HepG2 (cell line): ENCODE measurements at regions not wholly inside any gene's neighbourhood (a gene's known extent, or its start where the extent isn't known, plus 50 kb on each side); places are given as distances from the start of the nearest gene placed in this dataset.

ENCODE experiments used
- ATAC-seq: fragments of 200-7000 bp; cut with Tn5 transposase; 3 replicates; pipeline ENCODE4 v1.9.1; 2020; ENCODE audit warnings: mild to moderate bottlenecking, moderate library complexity
- BruUV-seq: library from RNA; stranded (reverse); fragments of 400-500 nt; replicated peaks from 2 replicates; lab custom pipeline; 2021; lab: Mats Ljungman, UMichigan
- CTCF ChIA-PET: fragments of 300-600 bp; formaldehyde crosslinking; extraction: SDS; loops from one replicate; lab custom pipeline; 2021; ENCODE audit warnings: low total read pairs, inconsistent platforms, low intra/inter-chr PET ratio; lab: Yijun Ruan, JAX
- POLR2A ChIA-PET: fragments of 350-600 bp; sonication (Branson Sonifier 250); formaldehyde crosslinking; loops from one replicate; lab custom pipeline; 2020; ENCODE audit warnings: antibody characterized with exemption, inconsistent platforms; lab: Yijun Ruan, JAX
- DNase-seq: peaks from one replicate; pipeline ENCODE4 v3.0.0-alpha.2; 2015; ENCODE audit warnings: low spot score
- FAIRE-seq: peaks from 3 replicates; lab custom pipeline; 2011; peaks lifted over from hg19 to GRCh38; lab: Jason Lieb, UNC
- H2AFZ ChIP-seq: one replicate; pipeline ENCODE4 v1.6.1; 2011; ENCODE audit warnings: low read length, inconsistent platforms
- H3K27ac ChIP-seq: fragments of 300-600 bp; 3 replicates; pipeline ENCODE4 v1.8.0; 2011; ENCODE audit warnings: mixed run types, mild to moderate bottlenecking, mixed read lengths, low read length, inconsistent platforms; ENCODE audit not compliant: insufficient read depth; ENCODE audit errors: extremely low read length
- H3K27me3 ChIP-seq, 2 experiments: fragments of 200-600 bp in 1 of 2; 2 replicates in 1 of 2; 3 replicates in 1 of 2; pipeline versions ENCODE4 v1.6.0 to v1.8.0; 2011; ENCODE audit warnings: low read length in 2 of 2, mild to moderate bottlenecking in 2 of 2, moderate library complexity in 2 of 2, inconsistent platforms in 1 of 2; ENCODE audit not compliant: insufficient read depth in 2 of 2, control insufficient read depth in 1 of 2
- H3K36me3 ChIP-seq, 2 experiments: fragments of 200-600 bp in 1 of 2; replicated peaks in 1 of 2; 2 replicates in 1 of 2; 3 replicates in 1 of 2; pipeline versions ENCODE4 v1.5.1 to v1.8.0; 2011; ENCODE audit warnings: low read length in 2 of 2, inconsistent platforms in 1 of 2; ENCODE audit not compliant: insufficient read depth in 2 of 2, control insufficient read depth in 1 of 2
- H3K4me1 ChIP-seq: 2 replicates; pipeline ENCODE4 v1.5.1; 2012; ENCODE audit warnings: low read length, inconsistent platforms; ENCODE audit not compliant: insufficient read depth
- H3K4me2 ChIP-seq: 2 replicates; pipeline ENCODE4 v1.6.0; 2011; ENCODE audit warnings: low read depth, low read length, inconsistent platforms
- H3K4me3 ChIP-seq, 3 experiments: fragments of 200-600 bp in 1 of 3; sonication (generic), shearing (Covaris generic) in 1 of 3; replicated peaks in 1 of 3; 2 replicates each; pipeline ENCODE4 v1.5.1; 2011 to 2016; ENCODE audit warnings: low read length in 3 of 3, inconsistent platforms in 2 of 3, low read depth in 2 of 3, mild to moderate bottlenecking in 2 of 3, control low read depth in 1 of 3, mixed read lengths in 1 of 3; ENCODE audit not compliant: insufficient read depth in 1 of 3
- H3K79me2 ChIP-seq: one replicate; pipeline ENCODE4 v1.6.1; 2011; ENCODE audit warnings: low read length, inconsistent platforms; ENCODE audit not compliant: insufficient read depth
- H3K9ac ChIP-seq: 2 replicates; pipeline ENCODE4 v1.6.0; 2011; ENCODE audit warnings: mild to moderate bottlenecking, low read depth, low read length, inconsistent platforms; ENCODE audit not compliant: insufficient read depth
- H3K9me3 ChIP-seq: 2 replicates; pipeline ENCODE4 v1.5.1; 2012; ENCODE audit warnings: mild to moderate bottlenecking, low read length
- H4K20me1 ChIP-seq: 2 replicates; pipeline ENCODE4 v1.6.0; 2011; ENCODE audit warnings: inconsistent platforms, mild to moderate bottlenecking, low read length, moderate library complexity; ENCODE audit not compliant: insufficient read depth
- ATF5 ChIP-seq: sonication (generic); formaldehyde crosslinking; IDR thresholded peaks from 2 replicates; pipeline ENCODE4 v1.4.0; 2020; ENCODE audit warnings: mild to moderate bottlenecking, low read depth, missing genetic modification reagents
- ATF7-NPFF ChIP-seq: sonication (generic); formaldehyde crosslinking; IDR thresholded peaks from 2 replicates; pipeline ENCODE4 v1.8.1; 2023; ENCODE audit warnings: mild to moderate bottlenecking, low read depth, missing genetic modification reagents, moderate library complexity
- BHLHE40 ChIP-seq: IDR thresholded peaks from 2 replicates; pipeline ENCODE4 v1.6.1; 2011; ENCODE audit warnings: low read length, improper control_type of control experiment
- CEBPB ChIP-seq: IDR thresholded peaks from 2 replicates; pipeline ENCODE4 v1.6.1; 2011; ENCODE audit warnings: low read depth, low read length, improper control_type of control experiment, borderline replicate concordance
- HNRNPLL ChIP-seq: fragments of 200-400 bp; formaldehyde crosslinking; IDR thresholded peaks from 2 replicates; pipeline ENCODE4 v1.6.1; 2017; ENCODE audit warnings: mild to moderate bottlenecking, low read depth, low read length; ENCODE audit not compliant: poor library complexity, severe bottlenecking
- KLF16 ChIP-seq, 2 experiments: sonication (generic) in 1 of 2; formaldehyde crosslinking in 1 of 2; IDR thresholded peaks; 2 replicates each; pipeline versions ENCODE4 v1.6.1 to v1.8.0; 2016 to 2023; ENCODE audit warnings: missing genetic modification reagents in 2 of 2, missing compliant biosample characterization in 1 of 2
- MAFF ChIP-seq: IDR thresholded peaks from 2 replicates; pipeline ENCODE4 v1.6.1; 2011; ENCODE audit warnings: low read depth, low read length, improper control_type of control experiment
- MAFK ChIP-seq, 2 experiments: IDR thresholded peaks in 1 of 2; conservative IDR thresholded peaks in 1 of 2; 2 replicates each; pipeline ENCODE4 v1.6.1; 2011; ENCODE audit warnings: improper control_type of control experiment in 2 of 2, low read length in 2 of 2
- SMAD3 ChIP-seq: sonication (generic); formaldehyde crosslinking; IDR thresholded peaks from 2 replicates; pipeline ENCODE4 v1.4.0; 2020; ENCODE audit warnings: missing genetic modification reagents
- ZNF101 ChIP-seq: sonication (generic); formaldehyde crosslinking; IDR thresholded peaks from 2 replicates; pipeline ENCODE4 v1.4.0; 2020; ENCODE audit warnings: mild to moderate bottlenecking, low read depth, missing genetic modification reagents, borderline replicate concordance
- ZNF629 ChIP-seq: sonication (generic); formaldehyde crosslinking; conservative IDR thresholded peaks from 2 replicates; pipeline ENCODE4 v1.5.0; 2020; ENCODE audit warnings: missing genetic modification reagents
- WGBS: methylation state at CpG from one replicate; pipeline ENCODE4 v1.1.6; 2017; ENCODE audit warnings: low lambda C conversion rate; 5-methylcytosine and 5-hydroxymethylcytosine counted together
- in situ Hi-C: cut with HindIII; loops from 2 replicates; pipeline ENCODE4 v1.10.0; 2017; ENCODE audit warnings: low pct_unique_long_range_greater_than_20kb; ENCODE audit not compliant: extremely low pct_ligation_motif_present
- intact Hi-C: fragments of 100-400 bp; cut with micrococcal nuclease; formaldehyde crosslinking; loops from one replicate; pipeline ENCODE4 v1.10.0; 2022; ENCODE audit not compliant: unreplicated experiment
- TF ChIP-seq, protein P1 (sequence below): IDR thresholded peaks from 2 replicates; pipeline ENCODE4 v1.6.1; 2012; ENCODE audit warnings: inconsistent platforms

DNA sequence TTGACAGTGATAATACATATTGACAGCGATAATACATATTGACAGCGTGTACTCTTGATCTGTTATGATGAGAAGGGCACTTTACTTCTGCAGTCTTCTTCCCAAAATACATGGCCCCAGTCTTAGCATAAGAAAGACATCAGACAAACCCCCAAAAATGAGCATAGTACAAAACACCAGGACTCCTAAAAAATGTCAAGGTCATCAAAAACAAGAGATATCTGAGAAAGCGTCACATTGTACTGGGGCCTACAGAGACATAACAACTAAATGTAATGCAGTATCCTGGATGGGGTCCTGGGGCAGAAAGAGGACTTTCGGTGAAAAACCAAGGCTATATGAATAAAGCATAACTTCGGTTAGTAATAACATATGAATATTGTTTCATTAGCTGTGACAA, 731.5 kb upstream of the SGCG start:
- Histone ChIP-seq H2AFZ (no peak overlapping the region), H3K4me1 (0 out of 2 replicates have a peak, but pooled peaks cover 6% of the 10 kb centered on the region), H3K27me3 (no peaks in the 10 kb centered on the region)
- TF ChIP-seq KLF16 (CRISPR knock-in tag; IDR thresholded peaks at IDR 0.05) (no peak), MAFF (peak; percentile 81), MAFK (conservative IDR thresholded peaks at IDR 0.05 in 1 of 2, IDR thresholded peaks at IDR 0.05 in 1 of 2; ENCODE audit: low read length in 2 of 2) (peak; percentile 81 to 85), SMAD3 (CRISPR knock-in tag) (no peak), BHLHE40 (no peak)
- TF ChIP-seq, protein P1, sequence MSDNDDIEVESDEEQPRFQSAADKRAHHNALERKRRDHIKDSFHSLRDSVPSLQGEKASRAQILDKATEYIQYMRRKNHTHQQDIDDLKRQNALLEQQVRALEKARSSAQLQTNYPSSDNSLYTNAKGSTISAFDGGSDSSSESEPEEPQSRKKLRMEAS, result no peak
- TF ChIP-seq, all 625 proteins: peak for 2
- no TSS peak for BruUV-seq
- no peaks in the 10 kb centered on the region for H3K36me3 ChIP-seq
- H3K9ac ChIP-seq, result no peak overlapping the region
- CTCF ChIA-PET, result no interaction called here
- intact Hi-C loops, result no loop called here
- no peaks in the 10 kb centered on the region for H4K20me1 ChIP-seq
- H3K27ac ChIP-seq, result no peak overlapping the region
- ATAC-seq, result no peak
- H3K4me2 ChIP-seq, result no peak overlapping the region
- 65% methylated on average over 5 of the region's 5 CpGs for WGBS
- no peaks in the 10 kb centered on the region for H3K79me2 ChIP-seq
- POLR2A ChIA-PET, result no interaction called here
- FAIRE-seq, result no peak
- in situ Hi-C loops, result no loop called here
- no peak overlapping the region for H3K4me3 ChIP-seq
- no peaks in the 10 kb centered on the region for H3K9me3 ChIP-seq
- no peak for DNase-seq

DNA sequence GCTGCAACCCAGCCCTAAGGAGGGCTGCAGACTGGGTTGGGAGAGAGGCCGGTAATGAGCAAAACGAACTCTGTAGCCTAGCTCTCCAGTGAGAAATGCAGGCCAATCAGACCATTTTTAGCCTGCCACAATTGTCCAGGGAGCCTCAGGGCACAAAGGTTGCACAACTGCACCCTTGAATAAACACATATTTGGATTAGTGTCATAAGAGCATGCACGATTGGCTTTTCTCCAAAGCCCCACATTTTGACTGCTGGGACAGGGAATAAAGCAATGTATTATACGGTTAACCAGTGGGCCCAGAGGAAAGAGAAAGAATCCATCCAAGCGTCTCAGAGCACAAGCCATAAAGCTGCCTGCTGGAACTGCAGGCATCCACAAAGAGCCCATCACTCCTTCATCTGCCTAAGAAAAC, 729.4 kb upstream of the SGCG start:
- TF ChIP-seq ZNF101 (CRISPR knock-in tag) (no peak), ATF5 (no peak), ATF7-NPFF (CRISPR knock-in tag) (no peak), CEBPB (0 out of 2 replicates have a peak, but pooled peaks have one; percentile 52), HNRNPLL (no peak), ZNF629 (CRISPR knock-in tag) (no peak)

More for the DNA sequence above, 729.4 kb upstream of the SGCG start:
- CTCF ChIA-PET, result no interaction called here
- peaks cover 0 to 2% of the 10 kb centered on the region in 2 experiments; a peak in 1 of 5 replicates for H3K27me3 ChIP-seq
- no peaks in the 10 kb centered on the region for H3K36me3 ChIP-seq
- FAIRE-seq (no peak), ATAC-seq (no peak), DNase-seq (peak; percentile 3)
- no peak overlapping the region for H2AFZ ChIP-seq
- BruUV-seq, result no TSS peak
- WGBS, result 15% methylated on average over 4 of the region's 5 CpGs
- H3K9ac ChIP-seq, result no peak overlapping the region
- intact Hi-C loops (no loop called here), in situ Hi-C loops (no loop called here)
- no peak overlapping the region for H3K4me2 ChIP-seq
- H3K4me1 ChIP-seq, result 0 out of 2 replicates have a peak, but pooled peaks cover 6% of the 10 kb centered on the region
- H3K27ac ChIP-seq, result no peak overlapping the region
- H3K4me3 ChIP-seq, result no peak overlapping the region
- no peaks in the 10 kb centered on the region for H3K79me2 ChIP-seq
- no peaks in the 10 kb centered on the region for H3K9me3 ChIP-seq
- no peaks in the 10 kb centered on the region for H4K20me1 ChIP-seq
- POLR2A ChIA-PET, result no interaction called here
